OCI-LY1 (cell line): ENCODE measurements at regions not wholly inside any gene's neighbourhood (a gene's known extent, or its start where the extent isn't known, plus 50 kb on each side); places are given as distances from the start of the nearest gene placed in this dataset.

Experiments
- CTCF ChIP-seq: fragments of 200-600 bp; sonication (generic), shearing (Covaris generic); IDR thresholded peaks from 2 replicates; pipeline ENCODE4 v1.5.1; 2017; ENCODE audit warnings: mild to moderate bottlenecking, antibody characterized with exemption, low read length, moderate library complexity, mixed read lengths
- EZH2 ChIP-seq: fragments of 200-600 bp; sonication (generic), shearing (Covaris generic); IDR thresholded peaks from 2 replicates; pipeline ENCODE4 v1.8.0; 2017; ENCODE audit warnings: borderline replicate concordance, mixed run types, mild to moderate bottlenecking, antibody characterized with exemption, low read length, moderate library complexity, mixed read lengths

- TF ChIP-seq CTCF (no peak), EZH2 (no peak)
These were observed 257.6 kb downstream of the FOXL1 start for GRCh38 chr16:86835982-86836381.
